BE2C (cell line): ENCODE measurements at regions not wholly inside any gene's neighbourhood (a gene's known extent, or its start where the extent isn't known, plus 50 kb on each side); places are given as distances from the start of the nearest gene placed in this dataset.

Experiments used
- DNase-seq: peaks from one replicate; pipeline ENCODE4 v3.0.0-alpha.2; 2020
- H3K27me3 ChIP-seq: fragments of 250-450 bp; sonication (Bioruptor Pico); 2 replicates; pipeline ENCODE4 v1.5.1; 2020; ENCODE audit warnings: mild to moderate bottlenecking
- H3K36me3 ChIP-seq: fragments of 250-450 bp; sonication (Bioruptor Pico); 2 replicates; pipeline ENCODE4 v1.5.1; 2020; ENCODE audit warnings: mild to moderate bottlenecking
- H3K4me1 ChIP-seq: fragments of 250-450 bp; sonication (Bioruptor Pico); 2 replicates; pipeline ENCODE4 v1.5.1; 2020
- H3K4me3 ChIP-seq: 2 replicates; pipeline ENCODE4 v1.5.1; 2011; ENCODE audit warnings: low read depth, low read length
- H3K9me3 ChIP-seq: fragments of 250-450 bp; sonication (Bioruptor Pico); 2 replicates; pipeline ENCODE4 v1.5.1; 2020
- TF ChIP-seq, protein P1 (sequence below): IDR thresholded peaks from 2 replicates; pipeline ENCODE4 v1.5.1; 2012; ENCODE audit warnings: mild to moderate bottlenecking, low read depth, low read length

DNA sequence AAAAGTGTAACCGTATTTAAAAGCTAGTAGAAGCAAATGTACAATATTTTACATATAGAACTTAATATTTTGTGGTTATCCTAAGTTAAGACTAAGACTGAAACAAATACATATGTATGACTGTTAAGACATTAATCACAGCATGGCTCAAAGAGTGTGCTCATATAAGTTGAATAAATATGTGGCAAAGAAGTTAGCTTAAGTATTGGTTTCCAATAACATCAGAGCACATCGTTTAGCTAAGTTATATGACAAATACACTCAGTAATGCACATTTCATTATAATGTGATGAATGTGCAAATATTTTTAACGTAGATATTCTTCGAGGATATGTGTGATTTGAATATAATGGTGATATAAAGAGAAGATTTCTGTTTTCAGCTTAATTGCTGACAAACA lies 253.8 kb downstream of the SLITRK5 start:
- Histone ChIP-seq H3K4me3 (no peak overlapping the region), H3K4me1 (peaks cover 9% of the 10 kb centered on the region), H3K9me3 (no peaks in the 10 kb centered on the region), H3K36me3 (no peaks in the 10 kb centered on the region), H3K27me3 (no peaks in the 10 kb centered on the region)
- no peak for DNase-seq
- TF ChIP-seq, protein P1, sequence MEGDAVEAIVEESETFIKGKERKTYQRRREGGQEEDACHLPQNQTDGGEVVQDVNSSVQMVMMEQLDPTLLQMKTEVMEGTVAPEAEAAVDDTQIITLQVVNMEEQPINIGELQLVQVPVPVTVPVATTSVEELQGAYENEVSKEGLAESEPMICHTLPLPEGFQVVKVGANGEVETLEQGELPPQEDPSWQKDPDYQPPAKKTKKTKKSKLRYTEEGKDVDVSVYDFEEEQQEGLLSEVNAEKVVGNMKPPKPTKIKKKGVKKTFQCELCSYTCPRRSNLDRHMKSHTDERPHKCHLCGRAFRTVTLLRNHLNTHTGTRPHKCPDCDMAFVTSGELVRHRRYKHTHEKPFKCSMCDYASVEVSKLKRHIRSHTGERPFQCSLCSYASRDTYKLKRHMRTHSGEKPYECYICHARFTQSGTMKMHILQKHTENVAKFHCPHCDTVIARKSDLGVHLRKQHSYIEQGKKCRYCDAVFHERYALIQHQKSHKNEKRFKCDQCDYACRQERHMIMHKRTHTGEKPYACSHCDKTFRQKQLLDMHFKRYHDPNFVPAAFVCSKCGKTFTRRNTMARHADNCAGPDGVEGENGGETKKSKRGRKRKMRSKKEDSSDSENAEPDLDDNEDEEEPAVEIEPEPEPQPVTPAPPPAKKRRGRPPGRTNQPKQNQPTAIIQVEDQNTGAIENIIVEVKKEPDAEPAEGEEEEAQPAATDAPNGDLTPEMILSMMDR = no peak

DNA sequence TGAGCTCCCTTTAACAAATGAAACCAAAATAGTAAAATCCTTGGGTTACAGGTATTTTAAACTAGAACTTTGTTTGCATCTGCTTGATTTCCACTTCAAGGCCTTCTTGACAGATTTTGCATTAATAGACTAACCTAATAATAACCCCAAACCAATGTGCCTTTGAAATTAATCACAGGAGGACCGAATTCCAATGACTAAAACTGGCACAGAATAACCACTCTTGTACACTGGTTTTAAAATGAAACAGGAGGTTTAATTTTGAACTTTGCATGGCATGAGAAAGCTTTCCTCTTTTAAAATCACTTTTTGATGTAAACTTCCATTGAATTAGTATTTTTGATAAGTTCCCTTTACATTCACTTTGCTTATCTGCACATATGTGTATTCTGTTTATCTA lies 269.6 kb downstream of the SLITRK5 start:
- no peak overlapping the region for H3K4me3 ChIP-seq
- no peak for DNase-seq
- no peaks in the 10 kb centered on the region for H3K36me3 ChIP-seq
- no peaks in the 10 kb centered on the region for H3K27me3 ChIP-seq
- TF ChIP-seq, protein P1 = no peak
- no peaks in the 10 kb centered on the region for H3K4me1 ChIP-seq
- H3K9me3 ChIP-seq = no peaks in the 10 kb centered on the region

DNA sequence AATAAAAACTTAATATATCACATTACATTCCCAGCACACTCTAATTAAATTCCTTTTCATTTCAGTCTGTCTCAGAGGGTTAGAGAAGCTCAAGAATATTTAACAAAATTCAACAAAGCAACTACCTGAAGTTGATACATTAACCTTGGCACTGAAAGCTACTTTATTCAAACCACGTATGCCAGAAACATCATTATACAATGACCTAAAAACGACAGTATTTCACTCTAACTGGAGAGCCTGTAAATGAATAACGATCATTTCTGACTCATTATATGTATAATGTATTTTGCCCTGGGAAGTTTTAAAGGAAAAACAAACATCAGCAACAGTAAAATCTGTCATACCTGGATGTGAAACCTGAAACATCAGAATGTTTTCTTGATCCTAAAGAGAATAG lies 270.1 kb downstream of the SLITRK5 start:
- Histone ChIP-seq H3K4me3 (no peak overlapping the region), H3K4me1 (no peaks in the 10 kb centered on the region), H3K36me3 (no peaks in the 10 kb centered on the region), H3K27me3 (no peaks in the 10 kb centered on the region), H3K9me3 (no peaks in the 10 kb centered on the region)
- TF ChIP-seq, protein P1 = no peak
- no peak for DNase-seq

DNA sequence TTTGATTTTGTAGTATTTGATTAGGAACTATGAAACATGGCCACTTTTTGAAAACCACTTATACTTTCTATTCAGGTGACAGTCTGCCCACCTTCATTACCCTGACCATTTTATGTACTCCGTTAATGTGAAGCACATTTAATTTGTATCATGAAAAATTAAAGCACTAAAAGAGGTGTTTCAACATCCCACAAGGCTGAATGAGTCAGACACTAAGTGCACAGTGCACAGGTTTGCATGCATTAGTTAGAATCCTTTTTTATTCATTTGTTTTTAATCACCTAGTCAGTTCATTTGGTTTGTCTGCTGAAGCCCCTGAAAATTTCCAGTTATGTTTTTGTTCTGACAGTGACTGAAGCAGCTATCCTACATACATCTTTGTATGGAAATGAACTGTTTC lies 271.0 kb downstream of the SLITRK5 start:
- no peaks in the 10 kb centered on the region for H3K4me1 ChIP-seq
- TF ChIP-seq, protein P1 = no peak
- H3K27me3 ChIP-seq = no peaks in the 10 kb centered on the region
- no peak for DNase-seq
- no peaks in the 10 kb centered on the region for H3K36me3 ChIP-seq
- H3K9me3 ChIP-seq = no peaks in the 10 kb centered on the region
- no peak overlapping the region for H3K4me3 ChIP-seq

DNA sequence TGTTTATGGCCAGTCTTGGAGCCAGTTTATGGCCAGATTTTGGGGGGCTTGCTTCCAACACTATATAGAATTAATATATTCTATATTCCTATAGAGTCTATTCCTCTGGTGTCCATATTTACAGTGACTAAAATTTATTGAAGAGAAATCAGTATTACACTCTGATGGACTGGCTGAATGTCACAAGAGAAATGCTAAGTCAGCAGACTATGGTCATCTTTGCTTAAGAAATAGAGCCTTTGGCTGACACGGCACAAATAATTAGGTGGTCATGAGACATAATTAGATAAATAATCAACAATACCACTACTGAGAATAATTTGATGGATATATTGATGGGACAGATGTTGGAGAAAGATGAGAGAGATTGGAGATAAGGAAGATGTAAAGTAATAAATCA lies 272.9 kb downstream of the SLITRK5 start:
- Histone ChIP-seq H3K9me3 (no peaks in the 10 kb centered on the region), H3K36me3 (no peaks in the 10 kb centered on the region), H3K27me3 (no peaks in the 10 kb centered on the region), H3K4me1 (no peaks in the 10 kb centered on the region), H3K4me3 (no peak overlapping the region)
- no peak for DNase-seq
- TF ChIP-seq, protein P1 = no peak

DNA sequence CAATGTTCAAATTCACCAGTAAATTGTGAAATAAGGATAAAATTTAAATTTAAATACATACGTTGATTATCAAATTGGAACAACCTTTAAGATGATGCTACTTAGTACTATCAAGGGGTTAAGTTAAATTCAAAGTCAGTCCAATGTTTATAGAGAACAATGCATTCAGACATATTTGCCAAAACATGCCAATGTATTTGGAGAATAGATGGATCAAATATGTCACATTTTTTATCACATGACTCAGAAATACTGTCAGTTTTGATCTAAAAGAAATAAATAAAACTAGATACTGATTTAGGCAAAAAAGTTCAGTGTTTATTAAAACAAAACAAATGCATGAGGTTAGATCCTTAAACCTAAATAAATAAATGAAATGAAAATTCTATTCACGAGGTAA lies 281.2 kb downstream of the SLITRK5 start:
- H3K9me3 ChIP-seq = no peaks in the 10 kb centered on the region
- no peak for DNase-seq

More for the DNA sequence above, 281.2 kb downstream of the SLITRK5 start:
- Histone ChIP-seq H3K27me3 (no peaks in the 10 kb centered on the region), H3K4me3 (no peak overlapping the region), H3K4me1 (peaks cover 8% of the 10 kb centered on the region), H3K36me3 (no peaks in the 10 kb centered on the region)
- TF ChIP-seq, protein P1 = no peak
